ENCODE measurements at regions not wholly inside any gene's neighbourhood (a gene's known extent, or its start where the extent isn't known, plus 50 kb on each side); places are given as distances from the start of the nearest gene placed in this dataset.

DNA sequence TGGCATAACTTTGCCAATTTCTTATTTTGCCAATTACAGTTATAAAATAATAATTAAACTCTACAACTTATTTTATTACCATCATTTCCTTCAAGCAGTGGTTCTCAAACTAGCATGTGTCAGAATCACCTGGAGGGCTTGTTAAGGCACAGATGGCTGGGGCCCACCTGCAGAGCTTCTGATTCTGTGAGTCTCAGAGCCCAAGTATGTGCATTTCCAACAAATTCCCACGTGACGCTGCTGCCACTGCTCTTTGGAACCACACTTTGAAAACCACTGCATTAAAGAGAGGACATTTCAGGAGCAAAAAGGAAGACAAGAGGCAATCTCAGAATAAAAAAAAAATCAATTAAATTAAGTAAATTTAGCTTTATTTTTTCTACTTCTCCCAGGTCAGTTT is 94.0 kb upstream of the HNRNPA3 start:
- DNase-seq (ENCODE audit: low read depth), result no peak

DNA sequence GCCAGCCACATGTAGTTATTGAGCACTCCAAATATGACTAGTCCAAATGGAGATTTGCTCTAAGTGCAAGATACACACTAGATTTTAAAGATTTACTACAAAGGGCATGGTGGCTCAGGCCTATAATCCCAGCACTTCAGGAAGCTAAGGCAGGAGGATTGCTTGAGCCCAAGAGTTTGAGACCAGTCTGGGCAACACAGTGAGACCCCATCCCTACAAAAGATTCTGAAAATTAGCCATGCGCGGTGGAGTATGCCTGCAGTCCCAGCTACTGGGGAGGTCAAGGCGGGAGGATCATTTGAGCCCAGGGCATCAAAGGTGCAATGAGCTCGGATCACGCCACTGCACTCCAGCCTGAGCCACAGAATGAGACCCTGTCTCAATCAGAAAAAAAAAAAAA is 93.5 kb upstream of the HNRNPA3 start:
- no peak for DNase-seq (ENCODE audit: low read depth)

DNA sequence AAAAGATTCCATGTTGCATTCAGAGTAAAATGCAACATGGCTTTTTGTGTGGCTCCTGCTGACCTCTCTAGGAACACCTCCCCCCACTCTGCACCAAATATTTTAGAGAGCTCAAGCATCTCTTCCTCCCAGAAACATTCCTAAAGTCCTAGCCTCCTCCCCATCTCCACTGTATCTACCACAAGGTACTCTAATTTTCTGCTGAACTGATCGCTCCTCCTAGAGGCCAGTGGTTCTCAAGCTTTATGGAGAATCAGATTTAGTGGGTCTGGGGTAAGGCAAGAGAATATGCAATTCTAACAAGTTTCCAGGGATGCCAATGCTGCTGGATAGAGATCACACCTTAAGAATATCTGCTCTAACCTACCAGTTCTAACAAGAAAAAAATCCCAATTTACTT is 89.5 kb upstream of the HNRNPA3 start:
- DNase-seq (ENCODE audit: low read depth), result no peak

DNA sequence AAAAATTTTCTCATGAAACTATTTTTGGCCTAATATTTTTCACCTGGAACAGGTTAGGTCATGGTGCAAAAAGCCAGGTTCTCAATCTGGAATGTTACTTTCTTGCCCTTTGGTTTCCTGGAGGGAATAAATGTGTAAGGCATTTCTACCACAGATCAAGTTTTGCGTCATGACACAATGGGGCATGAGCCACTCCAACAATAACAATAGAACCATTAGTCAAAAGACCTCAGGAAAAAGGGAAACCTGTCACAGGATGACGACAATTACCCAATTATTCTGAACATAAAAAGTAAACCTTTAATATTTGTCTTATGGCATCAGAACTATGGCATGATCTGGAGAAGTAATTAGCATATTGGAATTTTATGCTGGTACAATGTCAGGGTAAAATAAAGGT is 88.2 kb upstream of the HNRNPA3 start:
- no peak for DNase-seq (ENCODE audit: low read depth)

DNA sequence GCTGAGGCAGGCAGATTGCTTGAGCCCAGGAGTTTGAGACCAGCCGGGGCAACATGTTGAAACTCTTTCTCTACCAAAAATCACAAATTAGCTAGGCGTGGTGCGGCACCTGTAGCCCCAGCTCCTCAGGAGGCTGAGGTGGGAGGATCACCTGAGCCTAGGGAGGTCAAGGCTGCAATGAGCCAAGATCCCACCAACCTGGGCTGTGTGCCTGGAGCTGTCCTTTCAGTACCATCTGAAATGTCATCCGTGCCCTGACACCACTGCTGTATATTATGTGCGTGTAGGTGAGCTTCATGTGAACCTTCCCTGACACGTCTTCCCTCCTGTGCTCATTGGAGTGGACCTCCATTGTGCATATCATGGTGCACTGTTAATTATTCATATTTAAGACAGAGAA is 84.8 kb upstream of the HNRNPA3 start:
- DNase-seq (ENCODE audit: low read depth), result no peak

DNA sequence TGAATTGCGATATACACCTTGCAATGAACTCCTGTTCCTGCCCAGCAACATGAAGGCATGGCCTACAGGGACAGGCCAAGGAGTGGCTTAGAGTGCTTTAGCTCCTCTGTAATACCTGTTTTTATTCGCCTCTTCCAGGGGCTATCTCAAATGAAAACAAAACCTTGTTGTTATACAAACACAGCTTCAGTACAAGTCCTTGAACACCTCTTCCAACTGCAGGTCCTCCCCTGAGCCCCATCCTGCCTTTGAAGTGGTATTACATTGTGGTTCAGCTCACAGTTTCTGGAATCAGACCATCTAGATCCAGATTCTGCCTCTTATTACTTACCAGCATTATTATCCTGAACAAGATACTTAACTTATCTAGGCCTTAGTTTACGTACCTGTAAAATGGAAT is 83.0 kb upstream of the HNRNPA3 start:
- no peak for DNase-seq (ENCODE audit: low read depth)

DNA sequence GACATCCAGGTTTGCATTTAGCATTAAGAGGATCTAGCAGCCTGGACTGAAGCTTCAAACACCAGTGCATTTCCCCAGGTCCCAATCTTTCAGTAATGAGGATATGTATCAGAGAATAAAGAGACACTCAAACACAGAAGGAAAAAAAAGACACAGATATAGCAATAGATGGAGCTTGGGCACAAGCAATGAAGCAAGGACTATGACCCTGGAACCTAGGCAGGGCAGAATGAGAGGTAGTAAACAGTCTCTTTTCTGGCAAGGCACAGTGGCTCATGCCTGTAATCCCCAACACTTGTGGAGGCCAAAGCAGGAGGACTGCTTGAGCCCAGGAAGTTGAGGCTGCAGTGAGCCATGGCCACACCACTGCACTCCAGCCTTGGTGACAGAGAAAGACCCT is 80.7 kb upstream of the HNRNPA3 start:
- no peak for DNase-seq (ENCODE audit: low read depth)

DNA sequence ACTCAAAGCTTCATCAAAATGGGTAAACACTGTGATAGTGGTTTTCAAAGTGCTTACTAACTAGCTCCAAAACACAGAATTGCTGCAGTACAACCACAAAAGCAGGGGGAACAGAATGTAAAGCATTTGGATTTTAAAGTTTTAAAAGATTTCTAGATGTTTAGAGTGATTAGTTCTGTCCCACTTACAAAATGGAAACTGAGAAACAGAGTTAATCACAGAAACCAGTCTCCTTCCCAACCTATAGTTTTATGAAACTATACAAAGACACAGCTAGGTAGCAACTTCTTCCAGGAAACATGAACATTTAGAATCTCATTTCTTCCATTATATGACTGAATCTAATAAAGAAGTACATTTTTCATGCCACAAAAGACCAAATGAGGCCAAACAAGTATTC is 73.8 kb upstream of the HNRNPA3 start:
- no peak for DNase-seq (ENCODE audit: low read depth)

DNA sequence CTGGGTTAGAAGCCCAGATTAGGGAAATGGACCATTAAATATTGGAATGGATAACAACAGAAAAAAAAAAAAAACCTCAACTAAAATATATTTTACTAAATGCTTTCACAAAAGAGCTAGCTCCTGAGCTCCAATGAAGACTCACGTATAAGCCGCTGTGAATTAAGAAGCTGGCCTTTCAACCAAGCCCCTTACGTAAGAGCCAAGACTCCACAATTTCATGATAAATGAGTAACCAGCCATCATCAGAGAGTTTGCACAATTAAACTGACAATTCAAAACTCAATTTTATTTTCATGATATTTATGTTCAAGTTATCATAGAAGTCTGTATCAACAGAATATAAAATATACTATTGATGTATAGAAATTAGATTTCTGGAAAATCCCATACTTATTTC is 70.7 kb upstream of the HNRNPA3 start:
- DNase-seq (ENCODE audit: low read depth), result no peak

DNA sequence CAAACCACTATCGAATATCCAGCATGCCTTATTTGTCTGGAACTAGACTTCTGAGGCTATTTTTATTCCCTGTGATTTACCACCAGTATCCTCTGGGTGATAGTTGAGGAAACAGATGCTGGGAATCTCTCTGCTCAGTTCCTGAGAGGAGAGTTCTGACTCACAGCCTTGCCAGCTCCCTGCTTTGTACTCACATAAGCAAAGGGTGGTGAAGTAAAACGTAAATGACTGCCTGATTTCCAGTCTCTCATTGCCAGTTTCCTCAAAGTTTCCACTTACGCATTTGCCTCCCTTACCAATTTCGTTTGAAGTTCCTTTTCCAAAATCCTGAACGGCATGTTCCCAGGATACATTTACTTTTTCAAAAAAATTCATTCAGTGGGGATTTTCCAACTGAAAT is 69.2 kb upstream of the HNRNPA3 start:
- DNase-seq (ENCODE audit: low read depth), result no peak

DNA sequence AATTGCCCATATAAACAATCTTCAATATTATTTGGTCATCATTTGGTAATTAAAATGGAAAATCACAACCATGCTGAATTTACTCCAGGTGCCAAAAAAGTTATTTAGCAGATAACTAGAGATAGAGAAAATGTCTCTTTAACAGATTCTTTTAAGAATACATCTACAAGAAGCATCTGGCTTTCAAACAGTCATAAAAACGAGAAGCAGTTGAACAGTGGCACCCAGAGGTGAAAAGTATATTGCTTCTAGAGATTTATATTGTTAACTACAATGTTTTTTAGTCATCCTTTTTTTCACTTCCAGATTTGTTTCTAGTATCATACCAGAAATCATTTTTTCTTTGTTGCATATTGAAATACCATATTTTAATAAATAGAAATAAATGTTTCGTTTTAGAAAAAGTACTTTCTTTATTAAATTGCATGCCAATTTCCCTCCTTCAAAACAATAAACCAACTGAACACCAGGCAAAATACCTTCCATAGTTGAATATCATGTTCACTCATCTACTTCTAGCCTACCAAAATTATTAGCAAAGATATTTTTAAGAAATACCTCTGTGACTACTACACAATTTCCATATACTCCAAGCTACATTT is 65.4 kb upstream of the HNRNPA3 start:
- DNase-seq (ENCODE audit: low read depth), result no peak

DNA sequence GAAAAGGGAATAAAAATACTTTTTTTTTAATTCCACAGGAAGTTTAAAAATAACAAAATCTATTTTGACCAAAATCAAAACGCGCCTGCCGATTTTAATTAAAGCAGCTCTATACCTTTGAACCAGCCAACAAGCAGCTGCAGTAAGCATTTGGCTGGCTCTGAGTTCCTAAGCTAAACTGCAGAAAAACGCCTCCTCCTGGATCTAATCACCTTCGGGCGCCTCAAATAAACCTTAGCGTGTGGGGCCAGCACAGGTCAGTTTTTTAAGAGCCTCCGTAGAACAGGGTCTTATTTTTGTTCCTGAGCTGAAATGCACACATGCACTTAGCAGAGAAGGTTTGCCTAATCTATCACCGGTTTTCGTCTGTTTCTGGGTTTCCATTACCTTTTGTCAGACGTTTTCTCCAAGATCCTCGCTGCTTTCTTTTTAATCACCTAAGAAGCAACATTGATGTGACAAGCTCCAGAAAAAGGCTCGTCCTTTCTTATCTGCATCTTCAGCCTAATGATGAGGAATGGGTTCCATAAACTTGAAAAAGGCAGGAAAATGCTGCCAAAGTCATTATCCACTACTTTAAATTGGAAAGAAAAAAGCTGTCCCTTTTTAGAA is 64.7 kb upstream of the HNRNPA3 start:
- no peak for DNase-seq (ENCODE audit: low read depth)

DNA sequence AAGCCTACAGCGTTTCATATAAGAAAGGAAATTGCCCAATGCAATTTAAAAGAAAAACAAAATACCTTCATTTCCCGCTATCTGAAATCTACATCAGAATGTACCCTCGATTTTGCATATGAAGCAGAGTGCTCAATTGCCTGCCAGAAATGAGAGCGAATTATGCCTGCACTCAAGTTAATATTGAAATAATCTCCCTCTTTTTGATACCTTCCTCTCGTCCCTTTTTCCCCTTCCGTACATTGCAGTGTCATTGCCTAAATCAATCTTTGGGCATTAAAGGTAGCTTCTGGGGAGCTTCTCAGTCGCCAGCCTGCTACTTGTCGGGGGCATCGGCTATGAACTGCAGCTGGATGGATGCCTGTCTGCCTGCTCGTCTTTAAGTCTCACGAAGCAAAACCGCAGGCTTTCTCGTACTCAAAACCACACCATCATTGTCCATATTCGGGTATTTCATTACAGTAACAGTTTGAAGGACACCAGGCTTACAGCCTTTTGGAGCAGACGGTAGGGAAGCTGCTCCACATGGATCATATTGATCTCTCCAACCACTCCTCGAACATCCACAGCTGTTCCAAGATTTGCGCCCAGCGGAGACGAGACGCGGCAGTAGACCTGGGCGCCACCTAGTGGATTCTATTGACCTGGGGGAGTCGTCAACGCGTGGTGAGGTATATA is 64.0 kb upstream of the HNRNPA3 start:
- peak; percentile 48 for DNase-seq (ENCODE audit: low read depth)

DNA sequence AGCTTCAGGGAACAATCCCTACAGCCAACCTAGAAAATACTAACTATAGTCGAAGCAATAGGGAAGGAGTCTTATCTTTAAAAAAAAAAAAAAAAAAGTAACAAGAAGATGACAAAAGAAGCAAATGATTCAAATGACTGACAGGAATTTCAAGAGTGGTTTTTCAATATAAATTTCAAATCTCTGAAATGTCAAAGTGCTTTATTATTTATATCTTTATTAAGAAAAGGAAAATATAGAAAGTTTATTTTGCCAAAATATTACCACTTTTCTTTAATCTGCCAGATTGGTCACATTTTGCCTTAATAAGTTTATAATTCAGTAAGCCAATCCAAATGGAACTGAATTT is 63.5 kb upstream of the HNRNPA3 start:
- DNase-seq (ENCODE audit: low read depth), result no peak

DNA sequence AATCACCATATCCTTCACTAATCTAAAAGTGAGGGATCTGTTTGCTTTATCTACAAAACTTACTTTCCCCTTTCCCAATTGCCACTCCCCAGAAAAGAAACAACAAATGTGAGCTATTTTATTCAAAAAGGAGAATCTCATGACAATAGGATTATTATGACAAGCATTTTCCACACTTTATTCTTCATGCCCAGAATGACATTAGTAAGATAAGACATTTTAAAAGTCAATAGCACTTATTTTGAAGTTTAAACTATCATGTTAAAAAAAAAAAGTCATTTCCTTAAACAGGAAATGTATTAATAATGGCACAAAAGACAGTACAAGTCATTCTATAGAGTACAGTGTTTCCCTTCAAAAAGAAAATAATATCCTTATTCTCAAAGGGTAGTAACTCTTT is 58.8 kb upstream of the HNRNPA3 start:
- no peak for DNase-seq (ENCODE audit: low read depth)

DNA sequence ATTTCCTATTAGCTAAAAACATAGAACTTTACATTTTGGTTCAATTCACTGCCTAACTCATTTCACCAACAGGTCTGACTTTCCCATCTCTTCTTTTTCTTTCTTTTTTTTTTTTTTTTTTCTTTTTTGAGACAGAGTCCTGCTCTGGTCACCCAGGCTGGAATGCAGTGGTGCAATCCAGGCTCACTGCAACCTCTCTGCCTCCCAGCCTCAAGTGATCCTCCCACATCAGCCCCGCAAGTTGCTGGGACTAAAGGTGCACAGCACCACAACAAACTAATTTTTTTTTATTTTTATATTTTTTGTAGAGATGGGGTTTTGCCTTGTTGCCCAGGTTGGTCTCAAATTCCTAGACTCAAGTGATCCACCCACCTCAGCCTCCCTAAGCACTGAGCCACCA is 57.8 kb upstream of the HNRNPA3 start:
- DNase-seq (ENCODE audit: low read depth), result no peak

DNA sequence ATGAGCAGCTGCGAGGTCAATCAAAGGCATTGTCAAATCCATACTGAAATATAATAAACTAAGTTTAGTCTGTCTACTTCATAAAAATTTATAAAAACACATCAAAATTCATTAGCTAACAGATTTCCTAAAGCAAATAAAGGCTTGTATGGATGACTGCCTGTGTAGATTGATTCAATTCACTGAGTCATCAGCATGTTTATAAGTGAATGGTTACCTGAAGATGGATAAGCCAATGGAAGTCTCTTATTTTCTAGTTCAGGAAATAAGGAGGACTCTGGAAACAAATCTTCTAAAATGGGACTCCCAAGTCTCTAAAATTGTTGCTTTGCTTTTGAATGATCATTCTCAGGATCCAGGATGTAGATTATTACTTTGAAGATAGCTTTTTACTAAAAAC is 57.0 kb upstream of the HNRNPA3 start:
- no peak for DNase-seq (ENCODE audit: low read depth)

DNA sequence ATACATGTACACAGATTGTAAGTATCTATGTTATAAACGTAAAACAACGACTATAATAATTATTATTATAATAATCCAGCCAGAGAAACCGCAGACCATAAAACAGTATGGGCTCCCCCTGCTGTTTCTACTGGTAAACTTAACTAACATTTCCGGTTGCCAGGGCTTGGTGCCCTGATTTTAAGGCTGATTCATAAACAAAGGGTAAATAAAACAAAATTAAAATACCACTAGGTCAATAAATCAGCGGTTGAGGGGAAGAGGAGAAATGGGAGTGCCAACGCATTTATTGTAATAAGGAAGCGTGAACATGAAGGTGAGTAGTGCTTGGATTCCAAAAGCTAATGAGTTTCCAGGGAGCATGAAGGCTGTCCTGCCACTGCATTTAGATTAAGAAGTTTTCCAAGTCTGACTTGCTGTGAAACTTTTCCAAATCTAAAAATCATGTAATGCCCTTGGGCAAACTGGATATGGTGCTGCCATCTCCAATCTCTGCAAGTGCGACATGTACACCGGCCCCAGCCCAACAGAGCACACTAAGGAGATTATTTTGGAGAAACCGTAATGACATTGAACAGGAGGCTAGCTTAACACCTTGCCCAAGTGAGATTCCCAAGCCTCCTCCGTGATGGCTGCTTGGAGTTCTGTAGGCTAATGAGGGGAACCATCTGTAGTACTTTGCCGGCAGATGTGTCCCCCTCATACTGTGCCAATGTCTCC is 50.7 kb upstream of the HNRNPA3 start:
- no peak for DNase-seq (ENCODE audit: low read depth)

Measured in stimulated activated CD8-positive, alpha-beta memory T cell treated with anti-CD3 and anti-CD28 coated beads, Interleukin-12 subunit alpha, Interleukin-12 subunit beta, amount 100 ng/mL, for 4 hours (primary cell).